ENCODE measurements at regions not wholly inside any gene's neighbourhood (a gene's known extent, or its start where the extent isn't known, plus 50 kb on each side); places are given as distances from the start of the nearest gene placed in this dataset.

DNA sequence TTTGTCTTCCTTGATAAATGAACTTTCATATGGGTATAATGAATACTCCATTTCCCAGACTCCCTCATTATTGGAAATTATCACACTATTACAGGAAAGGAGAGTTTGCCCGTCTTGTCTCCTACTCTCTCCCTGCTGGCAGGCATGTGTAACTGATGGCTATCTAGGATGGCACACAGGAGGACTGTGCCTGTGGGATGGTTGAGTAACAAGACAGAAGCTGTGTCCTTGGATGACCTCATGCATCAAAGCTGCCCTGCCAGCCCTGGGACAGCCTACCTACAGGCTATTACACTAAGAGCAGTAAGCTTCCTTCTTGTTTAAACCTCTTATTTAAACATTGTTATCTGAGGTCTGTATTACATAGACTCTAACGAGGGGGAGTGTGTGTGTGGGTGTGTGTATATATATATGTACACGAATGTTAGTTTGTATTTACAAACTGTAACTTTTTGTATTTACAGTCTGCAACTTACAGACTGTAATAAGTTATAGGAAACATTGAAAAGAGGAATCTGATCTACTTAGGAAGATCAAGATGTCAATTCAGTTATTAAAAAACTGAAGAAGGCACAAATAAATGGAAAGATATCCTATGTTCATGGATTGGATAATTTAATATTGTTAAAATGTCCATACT, 247.6 kb upstream of the ACO1 start:
- POLR2A ChIA-PET = no interaction called here
- in situ Hi-C loops (cut with HindIII; ENCODE audit: low pct_unique_long_range_greater_than_20kb, low sequenced_read_pairs) (no loop called here), intact Hi-C loops (cut with micrococcal nuclease; ENCODE audit: unreplicated experiment) (no loop called here)
- DNase-seq (ENCODE audit: low read depth, low spot score) (no peak), ATAC-seq (no peak)
- no peak overlapping the region for H3K27ac ChIP-seq (ENCODE audit: low read length)
- no peaks in the 10 kb centered on the region for H3K9me3 ChIP-seq (ENCODE audit: control insufficient read depth, insufficient read depth, low read depth, low read length)
- BruUV-seq (replicated peaks) = no TSS peak
- H3K27me3 ChIP-seq (ENCODE audit: control insufficient read depth, insufficient read depth, low read length) = no peaks in the 10 kb centered on the region
- TF ChIP-seq POLR2AphosphoS5 (IDR thresholded peaks at IDR 0.05; ENCODE audit: low read depth, low read length) = no peak
- TF ChIP-seq TCF7L2 (IDR thresholded peaks at IDR 0.05; ENCODE audit: low read depth, low read length) = no peak
- TF ChIP-seq, protein P1, sequence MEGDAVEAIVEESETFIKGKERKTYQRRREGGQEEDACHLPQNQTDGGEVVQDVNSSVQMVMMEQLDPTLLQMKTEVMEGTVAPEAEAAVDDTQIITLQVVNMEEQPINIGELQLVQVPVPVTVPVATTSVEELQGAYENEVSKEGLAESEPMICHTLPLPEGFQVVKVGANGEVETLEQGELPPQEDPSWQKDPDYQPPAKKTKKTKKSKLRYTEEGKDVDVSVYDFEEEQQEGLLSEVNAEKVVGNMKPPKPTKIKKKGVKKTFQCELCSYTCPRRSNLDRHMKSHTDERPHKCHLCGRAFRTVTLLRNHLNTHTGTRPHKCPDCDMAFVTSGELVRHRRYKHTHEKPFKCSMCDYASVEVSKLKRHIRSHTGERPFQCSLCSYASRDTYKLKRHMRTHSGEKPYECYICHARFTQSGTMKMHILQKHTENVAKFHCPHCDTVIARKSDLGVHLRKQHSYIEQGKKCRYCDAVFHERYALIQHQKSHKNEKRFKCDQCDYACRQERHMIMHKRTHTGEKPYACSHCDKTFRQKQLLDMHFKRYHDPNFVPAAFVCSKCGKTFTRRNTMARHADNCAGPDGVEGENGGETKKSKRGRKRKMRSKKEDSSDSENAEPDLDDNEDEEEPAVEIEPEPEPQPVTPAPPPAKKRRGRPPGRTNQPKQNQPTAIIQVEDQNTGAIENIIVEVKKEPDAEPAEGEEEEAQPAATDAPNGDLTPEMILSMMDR (IDR thresholded peaks at IDR 0.05) = no peak
- no peak for TF ChIP-seq SIN3A (IDR thresholded peaks at IDR 0.05; ENCODE audit: borderline replicate concordance, insufficient read depth, low read depth, low read length)
- TF ChIP-seq, protein P2, sequence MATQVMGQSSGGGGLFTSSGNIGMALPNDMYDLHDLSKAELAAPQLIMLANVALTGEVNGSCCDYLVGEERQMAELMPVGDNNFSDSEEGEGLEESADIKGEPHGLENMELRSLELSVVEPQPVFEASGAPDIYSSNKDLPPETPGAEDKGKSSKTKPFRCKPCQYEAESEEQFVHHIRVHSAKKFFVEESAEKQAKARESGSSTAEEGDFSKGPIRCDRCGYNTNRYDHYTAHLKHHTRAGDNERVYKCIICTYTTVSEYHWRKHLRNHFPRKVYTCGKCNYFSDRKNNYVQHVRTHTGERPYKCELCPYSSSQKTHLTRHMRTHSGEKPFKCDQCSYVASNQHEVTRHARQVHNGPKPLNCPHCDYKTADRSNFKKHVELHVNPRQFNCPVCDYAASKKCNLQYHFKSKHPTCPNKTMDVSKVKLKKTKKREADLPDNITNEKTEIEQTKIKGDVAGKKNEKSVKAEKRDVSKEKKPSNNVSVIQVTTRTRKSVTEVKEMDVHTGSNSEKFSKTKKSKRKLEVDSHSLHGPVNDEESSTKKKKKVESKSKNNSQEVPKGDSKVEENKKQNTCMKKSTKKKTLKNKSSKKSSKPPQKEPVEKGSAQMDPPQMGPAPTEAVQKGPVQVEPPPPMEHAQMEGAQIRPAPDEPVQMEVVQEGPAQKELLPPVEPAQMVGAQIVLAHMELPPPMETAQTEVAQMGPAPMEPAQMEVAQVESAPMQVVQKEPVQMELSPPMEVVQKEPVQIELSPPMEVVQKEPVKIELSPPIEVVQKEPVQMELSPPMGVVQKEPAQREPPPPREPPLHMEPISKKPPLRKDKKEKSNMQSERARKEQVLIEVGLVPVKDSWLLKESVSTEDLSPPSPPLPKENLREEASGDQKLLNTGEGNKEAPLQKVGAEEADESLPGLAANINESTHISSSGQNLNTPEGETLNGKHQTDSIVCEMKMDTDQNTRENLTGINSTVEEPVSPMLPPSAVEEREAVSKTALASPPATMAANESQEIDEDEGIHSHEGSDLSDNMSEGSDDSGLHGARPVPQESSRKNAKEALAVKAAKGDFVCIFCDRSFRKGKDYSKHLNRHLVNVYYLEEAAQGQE (IDR thresholded peaks at IDR 0.05; ENCODE audit: insufficient read depth in 1 of 2, low read depth in 2 of 2, low read length in 1 of 2) = no peak
- CTCF ChIA-PET = no interaction called here
- no peaks in the 10 kb centered on the region for H3K4me1 ChIP-seq (ENCODE audit: control insufficient read depth, insufficient read depth, low read length)
- H3K4me3 ChIP-seq (ENCODE audit: low read depth in 2 of 2, low read length in 2 of 2) = no peak overlapping the region
- no peaks in the 10 kb centered on the region for H3K36me3 ChIP-seq (ENCODE audit: control insufficient read depth, insufficient read depth, low read length)

DNA sequence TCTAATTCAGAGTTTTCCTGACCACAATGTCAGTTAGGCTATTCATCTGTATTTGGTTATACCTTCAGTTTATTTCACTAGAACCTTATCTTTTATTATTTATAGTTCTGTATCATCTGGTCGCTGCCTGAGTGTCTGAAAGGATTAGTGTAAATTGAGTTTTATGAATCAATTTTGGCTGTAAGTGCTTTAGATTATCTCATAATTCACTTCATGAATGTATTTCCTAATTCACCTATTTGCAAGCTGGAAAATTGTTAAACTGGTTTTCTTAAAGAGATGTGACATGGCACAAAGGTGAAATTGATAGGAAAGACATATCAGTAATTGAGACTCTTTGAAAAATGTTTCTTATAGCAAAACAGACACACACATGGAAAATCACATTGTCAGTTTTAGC, 242.4 kb upstream of the ACO1 start:
- TF ChIP-seq POLR2AphosphoS5 (IDR thresholded peaks at IDR 0.05; ENCODE audit: low read depth, low read length) = no peak
- TF ChIP-seq, protein P1 (IDR thresholded peaks at IDR 0.05) = no peak
- Histone ChIP-seq H3K27me3 (ENCODE audit: control insufficient read depth, insufficient read depth, low read length) (no peaks in the 10 kb centered on the region), H3K9me3 (ENCODE audit: control insufficient read depth, insufficient read depth, low read depth, low read length) (no peaks in the 10 kb centered on the region), H3K4me3 (ENCODE audit: low read depth in 2 of 2, low read length in 2 of 2) (no peak overlapping the region), H3K4me1 (ENCODE audit: control insufficient read depth, insufficient read depth, low read length) (no peaks in the 10 kb centered on the region), H3K36me3 (ENCODE audit: control insufficient read depth, insufficient read depth, low read length) (no peaks in the 10 kb centered on the region), H3K27ac (ENCODE audit: low read length) (no peak overlapping the region)
- ATAC-seq (no peak), DNase-seq (ENCODE audit: low read depth, low spot score) (no peak)
- intact Hi-C loops (cut with micrococcal nuclease; ENCODE audit: unreplicated experiment) (no loop called here), in situ Hi-C loops (cut with HindIII; ENCODE audit: low pct_unique_long_range_greater_than_20kb, low sequenced_read_pairs) (no loop called here)
- ChIA-PET POLR2A (no interaction called here), CTCF (no interaction called here)
- no TSS peak for BruUV-seq (replicated peaks)
